ENCODE measurements at regions not wholly inside any gene's neighbourhood (a gene's known extent, or its start where the extent isn't known, plus 50 kb on each side); places are given as distances from the start of the nearest gene placed in this dataset.

DNA sequence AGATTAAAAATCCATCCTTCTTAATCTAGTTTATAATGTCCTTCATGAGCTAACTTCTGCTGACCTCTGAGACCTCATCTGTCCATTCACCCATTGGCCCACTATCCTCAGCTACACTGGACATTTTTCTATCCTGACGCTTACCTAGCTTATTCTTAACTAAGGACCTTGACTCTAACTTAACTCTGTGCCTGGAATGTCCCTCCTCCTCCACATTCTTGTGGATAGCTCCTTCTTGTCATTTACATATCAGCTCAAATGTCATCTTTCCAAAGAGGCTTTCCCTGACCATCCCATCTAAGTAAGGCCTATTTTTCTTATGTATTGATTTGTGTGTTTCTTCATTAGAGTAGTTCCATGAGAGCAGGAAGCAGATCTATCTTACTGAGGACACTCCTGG, 54.7 kb downstream of the ATXN3L start:
- TF ChIP-seq POLR2A (IDR thresholded peaks at IDR 0.05; ENCODE audit: low read depth, low read length) (no peak), TAF1 (IDR thresholded peaks at IDR 0.05; ENCODE audit: low read depth, low read length) (no peak), POLR2AphosphoS5 (IDR thresholded peaks at IDR 0.05; ENCODE audit: low read depth, low read length) (no peak), SPI1 (IDR thresholded peaks at IDR 0.05; ENCODE audit: low read depth, low read length) (no peak)

Measured in GM12891 (cell line).